K562 (cell line): ENCODE measurements at regions not wholly inside any gene's neighbourhood (a gene's known extent, or its start where the extent isn't known, plus 50 kb on each side); places are given as distances from the start of the nearest gene placed in this dataset.

Experiments
- ATAC-seq: fragments of 200-7000 bp; cut with Tn5 transposase; 3 replicates; pipeline ENCODE4 v1.9.1; 2020; ENCODE audit warnings: moderate library complexity
- BruUV-seq: library from RNA; stranded (reverse); fragments of 400-500 nt; replicated peaks from 2 replicates; lab custom pipeline; 2021; lab: Mats Ljungman, UMichigan
- CTCF ChIA-PET: fragments of 300-600 bp; formaldehyde crosslinking; extraction: SDS; loops from one replicate; lab custom pipeline; 2021; ENCODE audit warnings: low intra/inter-chr PET ratio; lab: Yijun Ruan, JAX
- POLR2A ChIA-PET: fragments of 300-600, 350-650 bp; sonication (Branson Sonifier 250); formaldehyde crosslinking; extraction: SDS; loops from one replicate; lab custom pipeline; 2021; ENCODE audit warnings: antibody characterized with exemption, inconsistent platforms; lab: Yijun Ruan, JAX
- DNase-seq, 4 experiments: peaks; one replicate each; pipeline versions ENCODE4 v3.0.0 to v3.0.0-alpha.2; 2011 to 2018; ENCODE audit warnings: low spot score in 3 of 4, mixed read lengths in 3 of 4; ENCODE audit errors: extremely low read depth in 1 of 4
- FAIRE-seq: peaks from 2 replicates; lab custom pipeline; 2011; peaks lifted over from hg19 to GRCh38; lab: Jason Lieb, UNC
- H2AFZ ChIP-seq: 2 replicates; pipeline ENCODE4 v1.6.0; 2011; ENCODE audit warnings: low read depth, low read length, control low read depth, inconsistent platforms
- H3K27ac ChIP-seq: fragments of 200-600 bp; 3 replicates; pipeline ENCODE4 v1.8.0; 2011; ENCODE audit warnings: low read depth, mild to moderate bottlenecking, control low read depth, inconsistent platforms, low read length, moderate library complexity, mixed read lengths; ENCODE audit errors: extremely low read depth
- H3K27me3 ChIP-seq, 2 experiments: fragments of 300-600 bp in 1 of 2; 2 replicates in 1 of 2; 3 replicates in 1 of 2; pipeline versions ENCODE4 v1.6.0 to v1.8.0; 2011; ENCODE audit warnings: inconsistent platforms in 2 of 2, low read length in 2 of 2, mild to moderate bottlenecking in 1 of 2, mixed read lengths in 1 of 2, moderate library complexity in 1 of 2; ENCODE audit not compliant: control insufficient read depth in 2 of 2, insufficient read depth in 2 of 2
- H3K36me3 ChIP-seq: fragments of 300-600 bp; 3 replicates; pipeline ENCODE4 v1.8.0; 2011; ENCODE audit warnings: mild to moderate bottlenecking, low read length, inconsistent platforms; ENCODE audit not compliant: control insufficient read depth, insufficient read depth
- H3K4me1 ChIP-seq, 2 experiments: fragments of 200-600 bp in 1 of 2; replicated peaks in 1 of 2; 2 replicates in 1 of 2; 3 replicates in 1 of 2; pipeline versions ENCODE4 v1.5.1 to v1.8.0; 2011; ENCODE audit warnings: inconsistent platforms in 2 of 2, low read length in 2 of 2, mild to moderate bottlenecking in 1 of 2, mixed read lengths in 1 of 2, moderate library complexity in 1 of 2; ENCODE audit not compliant: control insufficient read depth in 2 of 2, insufficient read depth in 2 of 2
- H3K4me2 ChIP-seq: 2 replicates; pipeline ENCODE4 v1.6.1; 2011; ENCODE audit warnings: low read length, control low read depth, inconsistent platforms, mixed read lengths; ENCODE audit not compliant: insufficient read depth
- H3K4me3 ChIP-seq: fragments of 200-600 bp; sonication (generic), shearing (Covaris generic); 2 replicates; pipeline ENCODE4 v1.5.1; 2016; ENCODE audit warnings: control low read depth, inconsistent platforms
- H3K79me2 ChIP-seq: fragments of 200-600 bp; 3 replicates; pipeline ENCODE4 v1.8.0; 2011; ENCODE audit warnings: low read length, inconsistent platforms; ENCODE audit not compliant: control insufficient read depth, insufficient read depth
- H3K9ac ChIP-seq, 2 experiments: 2 replicates each; pipeline versions ENCODE4 v1.6.0 to v1.6.1; 2011; ENCODE audit warnings: low read depth in 2 of 2, low read length in 2 of 2, control low read depth in 1 of 2, inconsistent platforms in 1 of 2, mild to moderate bottlenecking in 1 of 2, mixed read lengths in 1 of 2; ENCODE audit not compliant: insufficient read depth in 1 of 2
- H3K9me1 ChIP-seq: one replicate; pipeline ENCODE4 v1.6.0; 2011; ENCODE audit warnings: inconsistent platforms, mild to moderate bottlenecking, low read length, moderate library complexity; ENCODE audit not compliant: control insufficient read depth, insufficient read depth
- H3K9me3 ChIP-seq: replicated peaks from 2 replicates; pipeline ENCODE4 v1.5.1; 2011; ENCODE audit warnings: low read depth, low read length, inconsistent platforms; ENCODE audit not compliant: control insufficient read depth, insufficient read depth
- H4K20me1 ChIP-seq: replicated peaks from 2 replicates; pipeline ENCODE4 v1.6.1; 2011; ENCODE audit warnings: low read length, inconsistent platforms, mixed read lengths; ENCODE audit not compliant: control insufficient read depth, insufficient read depth
- BCLAF1 ChIP-seq, 2 experiments: fragments of 450-650 bp in 1 of 2; IDR thresholded peaks; 2 replicates each; pipeline ENCODE4 v1.6.1; 2011 to 2017; ENCODE audit warnings: low read depth in 2 of 2, antibody characterized with exemption in 1 of 2, borderline replicate concordance in 1 of 2, low read length in 1 of 2, mild to moderate bottlenecking in 1 of 2, mixed read lengths in 1 of 2; ENCODE audit not compliant: control insufficient read depth in 1 of 2
- ZBTB49 ChIP-seq: sonication (generic); formaldehyde crosslinking; IDR thresholded peaks from 2 replicates; pipeline ENCODE4 v1.8.0; 2022; ENCODE audit warnings: missing genetic modification reagents, mild to moderate bottlenecking, borderline replicate concordance
- ZBTB7A ChIP-seq: IDR thresholded peaks from 2 replicates; pipeline ENCODE4 v1.6.1; 2011; ENCODE audit warnings: low read depth, mild to moderate bottlenecking, low read length, moderate library complexity, borderline replicate concordance; ENCODE audit not compliant: control insufficient read depth
- ZNF318 ChIP-seq, 2 experiments: fragments of 450-650 bp; IDR thresholded peaks; 2 replicates each; pipeline ENCODE4 v1.6.1; 2016; ENCODE audit warnings: mild to moderate bottlenecking in 2 of 2, borderline replicate concordance in 1 of 2, low read depth in 1 of 2, moderate library complexity in 1 of 2
- WGBS: fragments of 100-300 bp; shearing (Covaris generic); methylation state at CpG from one replicate; pipeline ENCODE4 v1.1.6; 2016; ENCODE audit warnings: low coverage, mixed read lengths; ENCODE audit not compliant: insufficient coverage; ENCODE audit errors: missing lambda C conversion rate; 5-methylcytosine and 5-hydroxymethylcytosine counted together
- in situ Hi-C: fragments of 300-500 bp; cut with MboI; formaldehyde crosslinking; loops from 4 replicates; pipeline ENCODE4 v1.15.0; 2018; ENCODE audit warnings: inconsistent platforms, mixed read lengths
- intact Hi-C: fragments of 100-400 bp; cut with micrococcal nuclease; formaldehyde crosslinking; loops from 2 replicates; pipeline ENCODE4 v1.14.2; 2022

- H3K27me3 ChIP-seq, result peaks cover 0 to 6% of the 10 kb centered on the region in 2 experiments; a peak in 1 of 5 replicates
- no peaks in the 10 kb centered on the region for H3K36me3 ChIP-seq
- DNase-seq, result no peak
- H3K79me2 ChIP-seq, result no peaks in the 10 kb centered on the region
- no peaks in the 10 kb centered on the region for H3K4me1 ChIP-seq
- no peaks in the 10 kb centered on the region for H4K20me1 ChIP-seq
- H3K9me3 ChIP-seq, result no peaks in the 10 kb centered on the region
- H3K27ac ChIP-seq, result no peak overlapping the region
- H3K9me1 ChIP-seq, result no peaks in the 10 kb centered on the region
- H3K4me2 ChIP-seq, result no peak overlapping the region
- no TSS peak for BruUV-seq
- POLR2A ChIA-PET, result interaction anchor here (0.8 kb wide), 1 partner anchor 63 kb away, joined by 3 read pairs; no protein-coding TSS in a partner anchor
- TF ChIP-seq ZNF318 (IDR thresholded peaks at IDR 0.05; ENCODE audit: borderline replicate concordance in 1 of 2, low read depth in 1 of 2), result no peak
- no peak for TF ChIP-seq ZBTB7A
- no peak for TF ChIP-seq BCLAF1 (IDR thresholded peaks at IDR 0.05; ENCODE audit: borderline replicate concordance in 1 of 2, control insufficient read depth in 1 of 2, low read depth in 2 of 2, low read length in 1 of 2)
- TF ChIP-seq ZBTB49 (CRISPR knock-in tag), result no peak
- TF ChIP-seq, all 486 proteins: peak for 0
- CTCF ChIA-PET, result no interaction called here
- in situ Hi-C loops (no loop called here), intact Hi-C loops (no loop called here)
- WGBS, result 0% methylated on average over 9 of the region's 9 CpGs
- ATAC-seq, result no peak
- no peak overlapping the region for H2AFZ ChIP-seq
- H3K4me3 ChIP-seq, result no peak overlapping the region
- no peak overlapping the region for H3K9ac ChIP-seq
- no peak for FAIRE-seq
Measured at GRCh38 chr15:31615643-31616415, 289.2 kb downstream of the KLF13 start.
